Activated CD8-positive, alpha-beta memory T cell treated with anti-CD3 and anti-CD28 coated beads for 4 hours (primary cell): ENCODE measurements at regions not wholly inside any gene's neighbourhood (a gene's known extent, or its start where the extent isn't known, plus 50 kb on each side); places are given as distances from the start of the nearest gene placed in this dataset.
"Not testable (repeated sequence)": the region's sequence is repeated elsewhere in the genome, so short reads cannot be mapped to it uniquely, and the experiment has no call there.

Experiments
- DNase-seq, 2 donors: peaks; one replicate each; pipeline ENCODE4 v3.0.0-alpha.2; 2020; ENCODE audit warnings: low read depth in 2 of 2

GRCh38 chr21:35528116-35529042 lies 479.3 kb upstream of the RUNX1 start:
- DNase-seq = no peak

GRCh38 chr21:35527358-35527757 lies 478.3 kb upstream of the RUNX1 start:
- no peak for DNase-seq

GRCh38 chr21:35525443-35525842 lies 476.3 kb upstream of the RUNX1 start:
- DNase-seq = no peak

GRCh38 chr21:35521852-35522505 lies 472.9 kb upstream of the RUNX1 start:
- no peak for DNase-seq

GRCh38 chr21:35521293-35521692 lies 472.2 kb upstream of the RUNX1 start:
- no peak for DNase-seq

- DNase-seq = no peak
These were observed 471.8 kb upstream of the RUNX1 start for GRCh38 chr21:35520856-35521255.

- no peak for DNase-seq
These were observed 471.2 kb upstream of the RUNX1 start for GRCh38 chr21:35520302-35520701.

- DNase-seq = no peak
These were observed 468.8 kb upstream of the RUNX1 start for GRCh38 chr21:35517865-35518264.

- DNase-seq = not testable (repeated sequence)
These were observed 467.2 kb upstream of the RUNX1 start for GRCh38 chr21:35516292-35516691.

- DNase-seq = no peak
These were observed 463.2 kb upstream of the RUNX1 start for GRCh38 chr21:35512346-35512745.

- no peak for DNase-seq
These were observed 462.6 kb upstream of the RUNX1 start for GRCh38 chr21:35511696-35512162.

- DNase-seq = no peak
These were observed 462.0 kb upstream of the RUNX1 start for GRCh38 chr21:35510957-35511695.

GRCh38 chr21:35510294-35510693 lies 461.2 kb upstream of the RUNX1 start:
- DNase-seq = no peak

- no peak for DNase-seq
These were observed 460.1 kb upstream of the RUNX1 start for GRCh38 chr21:35509001-35509704.

- no peak for DNase-seq
These were observed 459.2 kb upstream of the RUNX1 start for GRCh38 chr21:35508139-35508888.

- no peak for DNase-seq
These were observed 458.2 kb upstream of the RUNX1 start for GRCh38 chr21:35507181-35507759.

GRCh38 chr21:35506771-35507170 lies 457.7 kb upstream of the RUNX1 start:
- no peak for DNase-seq

GRCh38 chr21:35506352-35506751 lies 457.2 kb upstream of the RUNX1 start:
- DNase-seq = no peak

- DNase-seq = no peak
These were observed 455.9 kb upstream of the RUNX1 start for GRCh38 chr21:35504951-35505466.

- DNase-seq = no peak
These were observed 455.2 kb upstream of the RUNX1 start for GRCh38 chr21:35504277-35504676.
